SW 1271 (cell line): ENCODE measurements at regions not wholly inside any gene's neighbourhood (a gene's known extent, or its start where the extent isn't known, plus 50 kb on each side); places are given as distances from the start of the nearest gene placed in this dataset.

ENCODE experiments used
- DNase-seq, 2 experiments: peaks; one replicate each; lab custom pipeline; 2025; lab: John Stamatoyannopoulos, UW

DNA sequence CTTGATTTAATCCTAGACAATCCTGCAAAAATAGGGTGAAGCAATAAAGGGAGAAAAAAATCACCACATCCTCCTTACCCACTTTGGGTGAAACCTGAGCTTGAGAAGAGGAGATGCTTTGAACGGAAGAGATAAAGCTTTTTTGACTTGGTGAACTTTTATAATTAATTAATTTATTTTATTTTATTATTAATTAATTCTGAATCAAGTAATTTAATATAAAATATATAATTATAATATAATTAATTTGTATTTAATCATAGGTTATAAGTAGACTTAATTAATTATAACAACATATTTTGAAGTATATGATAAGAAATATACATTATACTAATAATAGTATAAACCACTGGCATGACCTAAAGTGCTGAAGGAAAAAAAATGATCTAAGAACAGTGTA is 2164.8 kb downstream of the LRRC4C start:
- no peak for DNase-seq

- DNase-seq = no peak
Observed at GRCh38 chr11:39288011-39288410, 2171.4 kb downstream of the LRRC4C start.

GRCh38 chr11:39268176-39268690 is 2191.2 kb downstream of the LRRC4C start:
- DNase-seq = no peak

DNA sequence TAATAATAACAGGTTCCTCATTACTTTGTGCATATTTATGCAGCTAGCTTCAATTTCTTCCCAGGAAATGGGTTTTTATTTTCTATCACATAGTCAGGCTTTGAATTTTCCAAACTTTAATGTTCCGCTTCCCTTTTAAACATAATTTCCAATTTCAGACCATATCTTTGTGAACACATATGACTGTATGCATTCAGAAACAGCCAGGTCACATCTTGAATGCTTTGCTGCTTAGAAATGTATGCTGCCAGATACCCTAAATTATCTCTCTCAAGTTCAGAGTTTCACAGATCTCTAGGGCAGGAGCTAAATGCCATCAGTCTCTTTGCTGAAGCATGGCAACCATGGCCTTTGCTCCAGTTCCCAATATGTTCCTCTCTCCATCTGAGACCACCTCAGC is 2203.8 kb downstream of the LRRC4C start:
- no peak for DNase-seq

- DNase-seq = no peak
Observed at GRCh38 chr11:39249566-39250365, 2209.7 kb downstream of the LRRC4C start.

GRCh38 chr11:39247570-39248137 is 2211.8 kb downstream of the LRRC4C start:
- DNase-seq = no peak

DNA sequence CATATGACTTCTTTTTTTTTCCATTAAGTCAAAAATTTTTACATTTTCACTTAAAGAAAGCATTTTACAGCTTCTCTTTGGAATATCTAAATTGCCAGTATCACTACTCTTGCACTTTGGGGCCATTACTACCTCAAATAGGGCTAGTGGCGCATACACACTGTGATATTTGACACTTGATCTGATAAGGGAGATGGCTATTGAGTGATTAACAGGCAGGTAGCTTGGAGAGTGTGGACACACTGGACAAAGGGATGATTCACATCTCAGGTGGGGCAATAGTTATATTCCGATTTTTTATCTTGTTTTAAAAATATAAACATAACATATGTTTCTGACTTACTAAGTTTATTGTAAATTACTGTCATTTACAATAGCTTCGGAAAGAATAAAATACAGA is 2219.9 kb downstream of the LRRC4C start:
- no peak for DNase-seq

DNA sequence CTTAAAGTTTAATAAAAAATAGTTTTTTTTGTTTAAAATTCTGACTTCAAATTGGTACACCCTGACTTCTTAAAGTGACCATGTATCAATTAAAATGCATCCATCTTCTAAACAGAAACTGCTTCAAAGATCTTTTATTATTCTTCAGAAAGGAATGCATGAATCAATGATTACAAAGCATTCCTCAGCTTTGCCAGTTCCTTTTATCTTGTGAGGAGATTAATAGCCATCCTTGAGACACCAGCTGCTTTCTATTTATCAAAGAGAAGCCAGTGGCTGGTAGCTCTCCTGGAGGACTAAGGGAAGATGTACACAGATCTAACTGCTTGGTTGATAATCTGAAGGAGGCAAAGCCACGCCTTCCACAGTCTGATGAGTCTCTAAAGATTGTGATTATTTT is 2222.5 kb downstream of the LRRC4C start:
- no peak for DNase-seq

DNA sequence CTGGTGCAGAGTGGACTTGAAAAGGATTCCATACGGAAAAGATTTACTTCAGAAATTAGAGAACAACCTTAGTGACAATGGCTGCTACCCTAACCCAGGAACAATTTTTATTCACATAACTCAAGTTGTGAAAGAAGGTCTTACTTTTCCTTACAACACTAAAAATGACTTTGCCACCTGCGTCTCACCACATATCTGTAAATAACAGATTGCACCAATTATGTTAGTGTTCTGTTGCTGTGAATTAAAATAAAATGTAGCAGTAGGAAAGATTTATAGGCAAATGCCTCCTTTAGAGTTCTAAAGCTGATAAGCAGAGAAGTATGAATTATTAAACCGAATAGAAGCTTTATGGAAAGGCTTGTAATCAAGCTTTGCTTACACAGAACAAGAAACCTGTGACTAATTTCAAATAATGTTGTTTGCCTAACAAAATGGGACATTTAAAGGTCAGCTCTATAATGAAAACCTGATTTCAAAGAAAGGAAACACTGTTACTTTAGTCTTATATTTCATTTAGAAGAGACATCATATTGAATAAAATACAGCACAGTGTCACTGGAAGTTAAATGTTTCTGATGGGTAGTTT is 2237.8 kb downstream of the LRRC4C start:
- no peak for DNase-seq

GRCh38 chr11:39220501-39221230 is 2238.8 kb downstream of the LRRC4C start:
- no peak for DNase-seq

DNA sequence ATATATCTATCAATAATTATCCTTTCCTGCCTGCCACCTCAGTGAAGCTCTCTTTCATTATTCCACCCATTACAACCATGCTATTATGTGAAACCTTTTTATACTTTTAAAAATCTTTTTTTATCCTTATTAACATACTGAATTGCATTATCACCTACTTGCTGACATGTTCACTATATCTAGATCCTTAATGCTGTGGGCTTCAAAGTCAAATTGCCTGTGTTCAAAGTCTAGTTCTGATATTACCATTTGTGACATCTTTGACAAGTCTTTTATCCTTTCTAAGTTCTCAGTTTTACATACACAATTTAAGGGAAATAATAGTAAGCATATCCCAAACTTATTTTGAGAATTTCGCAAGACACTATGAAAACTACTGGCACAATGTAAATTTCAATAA is 2239.4 kb downstream of the LRRC4C start:
- no peak for DNase-seq

GRCh38 chr11:39209981-39210380 is 2249.5 kb downstream of the LRRC4C start:
- no peak for DNase-seq

- DNase-seq = no peak
Observed at GRCh38 chr11:39205236-39205995, 2254.0 kb downstream of the LRRC4C start.

DNA sequence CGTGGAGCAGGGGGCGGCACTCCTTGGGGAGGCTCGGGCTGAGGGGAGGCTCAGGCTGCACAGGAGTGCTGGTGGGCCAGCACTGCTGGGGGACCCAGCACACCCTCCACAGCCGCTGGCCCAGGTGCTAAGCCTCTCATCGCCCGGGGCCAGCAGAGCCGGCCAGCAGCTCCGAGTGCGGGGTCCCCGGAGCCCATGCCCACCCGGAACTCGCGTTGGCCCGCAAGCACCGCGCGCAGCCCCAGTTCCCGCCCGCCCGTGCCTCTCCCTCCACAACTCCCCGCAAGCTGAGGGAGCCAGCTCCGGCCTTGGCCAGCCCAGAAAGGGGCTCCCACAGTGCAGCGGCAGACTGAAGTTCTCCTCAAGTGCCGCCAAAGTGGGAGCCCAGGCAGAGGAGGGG is 2266.8 kb downstream of the LRRC4C start:
- DNase-seq = no peak

DNA sequence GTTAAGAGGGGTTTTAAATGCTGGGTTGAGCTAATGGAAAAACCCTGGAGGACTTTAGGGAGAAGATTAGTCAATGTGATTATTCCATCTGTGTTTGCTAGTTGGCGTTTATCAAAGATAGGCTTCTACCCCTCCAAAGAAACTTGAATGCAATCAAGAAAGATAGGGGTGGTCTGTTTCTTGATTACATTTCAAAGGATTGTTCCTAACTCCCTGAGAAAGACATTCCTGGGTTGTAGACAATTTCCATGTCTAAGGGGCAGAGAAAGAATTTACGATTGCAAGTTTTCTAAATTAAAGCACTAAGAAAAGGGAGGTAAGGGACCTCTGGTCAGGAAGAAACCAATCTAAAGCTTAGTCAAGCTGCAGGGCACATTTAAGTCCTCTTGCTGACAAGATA is 2268.7 kb downstream of the LRRC4C start:
- no peak for DNase-seq

GRCh38 chr11:39177678-39178077 is 2281.8 kb downstream of the LRRC4C start:
- no peak for DNase-seq

GRCh38 chr11:39174965-39175364 is 2284.5 kb downstream of the LRRC4C start:
- DNase-seq = no peak

- DNase-seq = no peak
Observed at GRCh38 chr11:39174196-39174595, 2285.3 kb downstream of the LRRC4C start.

GRCh38 chr11:39165021-39165420 is 2294.4 kb downstream of the LRRC4C start:
- DNase-seq = no peak

GRCh38 chr11:39149214-39149613 is 2310.2 kb downstream of the LRRC4C start:
- no peak for DNase-seq

- no peak for DNase-seq
Observed at GRCh38 chr11:39145346-39145745, 2314.1 kb downstream of the LRRC4C start.
